Neural progenitor cell (in vitro differentiated cells): ENCODE measurements at regions not wholly inside any gene's neighbourhood (a gene's known extent, or its start where the extent isn't known, plus 50 kb on each side); places are given as distances from the start of the nearest gene placed in this dataset.

Experiments
- DNase-seq: peaks from one replicate; pipeline ENCODE4 v3.0.0-alpha.2; 2016; ENCODE audit warnings: low spot score
- H2AFZ ChIP-seq: fragments of 200-600 bp; sonication (generic); replicated peaks from 2 replicates; pipeline ENCODE4 v1.6.1; 2016; ENCODE audit warnings: antibody characterized with exemption
- H3F3A ChIP-seq: fragments of 200-600 bp; sonication (generic); 2 replicates; pipeline ENCODE4 v1.6.1; 2016; ENCODE audit warnings: antibody characterized with exemption, low read depth
- H3K27ac ChIP-seq: fragments of 200-600 bp; sonication (generic); 2 replicates; pipeline ENCODE4 v1.5.1; 2016; ENCODE audit warnings: mild to moderate bottlenecking
- H3K27me3 ChIP-seq: fragments of 200-600 bp; sonication (generic); 2 replicates; pipeline ENCODE4 v1.6.1; 2016; ENCODE audit warnings: mild to moderate bottlenecking, moderate library complexity
- H3K36me3 ChIP-seq: fragments of 200-600 bp; sonication (generic); 2 replicates; pipeline ENCODE4 v1.5.1; 2016
- H3K4me1 ChIP-seq: fragments of 200-600 bp; sonication (generic); 2 replicates; pipeline ENCODE4 v1.6.1; 2016; ENCODE audit warnings: mixed run types
- H3K4me2 ChIP-seq: fragments of 200-600 bp; sonication (generic); 2 replicates; pipeline ENCODE4 v1.6.1; 2016
- H3K4me3 ChIP-seq: fragments of 200-600 bp; sonication (generic); 2 replicates; pipeline ENCODE4 v1.5.1; 2016
- H3K79me2 ChIP-seq: fragments of 200-600 bp; sonication (generic); 2 replicates; pipeline ENCODE4 v1.6.1; 2016; ENCODE audit warnings: low read depth
- H3K9ac ChIP-seq: fragments of 200-600 bp; sonication (generic); 2 replicates; pipeline ENCODE4 v1.6.1; 2016
- H3K9me3 ChIP-seq: fragments of 200-600 bp; sonication (generic); 2 replicates; pipeline ENCODE4 v1.5.1; 2016; ENCODE audit warnings: low read depth
- H4K20me1 ChIP-seq: fragments of 200-600 bp; sonication (generic); 2 replicates; pipeline ENCODE4 v1.6.1; 2016; ENCODE audit warnings: low read depth
- H3K27ac Mint-ChIP-seq: 3 replicates; pipeline ENCODE4 v1.8.0; 2021; ENCODE audit warnings: mixed read lengths
- H3K27me3 Mint-ChIP-seq: 2 replicates; pipeline ENCODE4 v1.8.0; 2022; ENCODE audit warnings: low read depth, mild to moderate bottlenecking, inconsistent platforms, moderate library complexity, mixed read lengths; ENCODE audit not compliant: insufficient read depth
- H3K36me3 Mint-ChIP-seq: 3 replicates; pipeline ENCODE4 v1.8.0; 2021; ENCODE audit warnings: mixed read lengths
- H3K4me1 Mint-ChIP-seq: 3 replicates; pipeline ENCODE4 v1.8.0; 2021; ENCODE audit warnings: mixed read lengths
- H3K4me3 Mint-ChIP-seq: 3 replicates; pipeline ENCODE4 v1.8.0; 2021; ENCODE audit warnings: mild to moderate bottlenecking, moderate library complexity, mixed read lengths
- H3K9me3 Mint-ChIP-seq: 3 replicates; pipeline ENCODE4 v1.8.0; 2020; ENCODE audit warnings: mixed read lengths
- CTCF ChIP-seq: fragments of 200-600 bp; sonication (generic); IDR thresholded peaks from 2 replicates; pipeline ENCODE4 v1.5.1; 2017; ENCODE audit warnings: antibody characterized with exemption, mild to moderate bottlenecking
- EZH2 ChIP-seq: fragments of 200-600 bp; sonication (generic); IDR thresholded peaks from 2 replicates; pipeline ENCODE4 v1.6.1; 2017; ENCODE audit warnings: antibody characterized with exemption, mild to moderate bottlenecking, moderate library complexity
- EZH2phosphoT487 ChIP-seq: fragments of 200-600 bp; sonication (generic); IDR thresholded peaks from 2 replicates; pipeline ENCODE4 v1.6.1; 2017; ENCODE audit warnings: antibody characterized with exemption

- Histone ChIP-seq H2AFZ (no peak overlapping the region), H4K20me1 (no peaks in the 10 kb centered on the region), H3K4me2 (no peak overlapping the region), H3F3A (no peaks in the 10 kb centered on the region), H3K27me3 (no peaks in the 10 kb centered on the region), H3K9me3 (peaks cover 3% of the 10 kb centered on the region), H3K79me2 (no peaks in the 10 kb centered on the region), H3K4me1 (peaks cover 3% of the 10 kb centered on the region), H3K9ac (no peak overlapping the region), H3K4me3 (no peak overlapping the region), H3K27ac (no peak overlapping the region), H3K36me3 (no peaks in the 10 kb centered on the region)
- TF ChIP-seq CTCF: no peak
- TF ChIP-seq EZH2: no peak
- no peak for TF ChIP-seq EZH2phosphoT487
- DNase-seq: no peak
- Mint-ChIP-seq H3K4me1 (peaks cover 51% of the 10 kb centered on the region), H3K4me3 (no peak overlapping the region), H3K9me3 (peaks cover 6% of the 10 kb centered on the region), H3K27ac (peak overlapping the region; percentile 19), H3K36me3 (no peaks in the 10 kb centered on the region), H3K27me3 (peaks cover 9% of the 10 kb centered on the region)
These were observed 470.5 kb downstream of the RPS24 start for GRCh38 chr10:78504181-78504580.

GRCh38 chr10:78505657-78506056, 472.0 kb downstream of the RPS24 start:
- H3K9me3 ChIP-seq: peaks cover 3% of the 10 kb centered on the region
- no peaks in the 10 kb centered on the region for H3K79me2 ChIP-seq
- no peak overlapping the region for H3K27ac ChIP-seq
- H3K27me3 ChIP-seq: no peaks in the 10 kb centered on the region
- H3K4me3 Mint-ChIP-seq: no peak overlapping the region
- no peak overlapping the region for H3K4me3 ChIP-seq
- TF ChIP-seq EZH2 (no peak), CTCF (no peak), EZH2phosphoT487 (no peak)
- H2AFZ ChIP-seq: no peak overlapping the region
- H3K4me2 ChIP-seq: no peak overlapping the region
- H3K36me3 ChIP-seq: no peaks in the 10 kb centered on the region
- peaks cover 12% of the 10 kb centered on the region for H3K27me3 Mint-ChIP-seq
- H3K4me1 Mint-ChIP-seq: peaks cover 62% of the 10 kb centered on the region
- no peak for DNase-seq
- no peak overlapping the region for H3K9ac ChIP-seq
- H3K36me3 Mint-ChIP-seq: no peaks in the 10 kb centered on the region
- peaks cover 9% of the 10 kb centered on the region for H3K4me1 ChIP-seq
- H3F3A ChIP-seq: no peaks in the 10 kb centered on the region
- H4K20me1 ChIP-seq: no peaks in the 10 kb centered on the region
- peaks cover 6% of the 10 kb centered on the region for H3K9me3 Mint-ChIP-seq
- H3K27ac Mint-ChIP-seq: peak overlapping the region; percentile 19

GRCh38 chr10:78506614-78507013, 473.0 kb downstream of the RPS24 start:
- no peak overlapping the region for H3K4me3 Mint-ChIP-seq

More at GRCh38 chr10:78506614-78507013, 473.0 kb downstream of the RPS24 start:
- Mint-ChIP-seq H3K27me3 (peaks cover 12% of the 10 kb centered on the region), H3K9me3 (peaks cover 6% of the 10 kb centered on the region), H3K4me1 (peaks cover 71% of the 10 kb centered on the region), H3K36me3 (no peaks in the 10 kb centered on the region), H3K27ac (no peak overlapping the region)
- peaks cover 12% of the 10 kb centered on the region for H3K4me1 ChIP-seq
- no peaks in the 10 kb centered on the region for H3K27me3 ChIP-seq
- TF ChIP-seq EZH2phosphoT487 (no peak), CTCF (no peak), EZH2 (no peak)
- H3K9ac ChIP-seq: no peak overlapping the region
- no peak overlapping the region for H3K4me2 ChIP-seq
- no peaks in the 10 kb centered on the region for H4K20me1 ChIP-seq
- peaks cover 3% of the 10 kb centered on the region for H3K9me3 ChIP-seq
- DNase-seq: no peak
- no peak overlapping the region for H3K4me3 ChIP-seq
- no peaks in the 10 kb centered on the region for H3K36me3 ChIP-seq
- H3K27ac ChIP-seq: no peak overlapping the region
- no peak overlapping the region for H2AFZ ChIP-seq
- H3K79me2 ChIP-seq: no peaks in the 10 kb centered on the region
- no peaks in the 10 kb centered on the region for H3F3A ChIP-seq
